G401 (cell line): ENCODE measurements at regions not wholly inside any gene's neighbourhood (a gene's known extent, or its start where the extent isn't known, plus 50 kb on each side); places are given as distances from the start of the nearest gene placed in this dataset.
A peak's percentile ranks its signal among the peaks of the same experiment; 100 is the strongest.
"Not testable (repeated sequence)": the region's sequence is repeated elsewhere in the genome, so short reads cannot be mapped to it uniquely, and the experiment has no call there.

Experiments
- DNase-seq: peaks from one replicate; pipeline ENCODE4 v3.0.0-alpha.2; 2015; ENCODE audit warnings: low spot score
- in situ Hi-C: cut with HindIII; loops from 2 replicates; pipeline ENCODE4 v1.10.0; 2016; ENCODE audit warnings: low sequenced_read_pairs, mixed read lengths

DNA sequence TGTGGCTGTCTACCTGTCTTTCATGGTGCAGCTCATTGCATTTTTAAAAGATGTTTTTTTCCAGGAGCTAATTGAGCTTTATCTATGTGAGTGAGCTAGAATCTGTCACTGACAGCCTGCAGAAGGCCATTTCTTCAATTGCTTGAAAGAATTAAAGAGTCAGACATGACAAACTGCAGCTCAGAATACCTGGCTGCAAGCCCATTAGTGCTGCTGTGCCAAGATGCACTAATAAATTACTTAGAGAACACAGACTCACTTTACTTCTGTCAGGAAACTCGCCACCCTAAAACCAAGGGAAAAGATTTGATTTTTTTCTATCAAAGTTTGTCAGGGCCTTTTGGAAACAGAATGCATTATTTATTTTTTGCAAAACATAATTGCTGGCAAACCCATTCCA is 368.3 kb downstream of the CAAP1 start:
- in situ Hi-C loops: no loop called here
- DNase-seq: peak; percentile 2

DNA sequence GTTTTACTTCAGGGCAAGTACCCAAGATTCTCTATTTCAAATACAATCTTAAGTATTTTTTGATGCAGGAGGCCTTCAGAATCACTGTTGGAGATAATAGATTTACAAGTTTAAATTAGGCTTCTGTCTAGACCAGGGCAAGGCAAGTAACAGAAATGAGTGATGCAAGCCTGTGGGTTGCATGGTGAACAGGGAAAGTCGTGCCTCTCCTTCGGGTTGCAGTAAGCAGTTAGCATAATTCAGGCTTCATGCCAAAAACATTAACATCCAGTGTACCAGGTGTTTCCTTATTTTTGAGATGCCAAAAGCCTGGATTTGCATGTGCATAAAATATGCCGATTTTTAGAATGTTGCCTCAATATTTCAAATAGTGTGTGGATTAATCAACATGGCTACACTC is 369.0 kb downstream of the CAAP1 start:
- in situ Hi-C loops: no loop called here
- no peak for DNase-seq

DNA sequence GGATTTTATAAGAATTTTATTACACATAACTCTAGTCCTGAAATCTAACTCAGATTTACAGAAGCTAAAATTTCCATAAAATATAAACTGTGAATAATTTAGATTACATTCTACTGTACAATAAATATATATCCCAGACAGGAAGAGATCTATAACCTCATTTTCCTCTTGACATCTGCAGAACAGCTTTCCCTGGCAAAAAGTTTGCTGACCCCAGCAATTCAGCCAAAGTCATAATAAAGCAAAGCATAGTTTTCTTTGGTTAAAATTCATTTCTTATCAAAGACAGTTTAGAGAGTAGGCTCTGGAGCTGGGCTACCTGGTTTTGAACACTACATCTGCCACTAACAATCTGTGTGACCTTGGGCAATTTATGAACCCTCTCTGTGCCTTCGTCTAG is 372.5 kb downstream of the CAAP1 start:
- in situ Hi-C loops: no loop called here
- DNase-seq: no peak

DNA sequence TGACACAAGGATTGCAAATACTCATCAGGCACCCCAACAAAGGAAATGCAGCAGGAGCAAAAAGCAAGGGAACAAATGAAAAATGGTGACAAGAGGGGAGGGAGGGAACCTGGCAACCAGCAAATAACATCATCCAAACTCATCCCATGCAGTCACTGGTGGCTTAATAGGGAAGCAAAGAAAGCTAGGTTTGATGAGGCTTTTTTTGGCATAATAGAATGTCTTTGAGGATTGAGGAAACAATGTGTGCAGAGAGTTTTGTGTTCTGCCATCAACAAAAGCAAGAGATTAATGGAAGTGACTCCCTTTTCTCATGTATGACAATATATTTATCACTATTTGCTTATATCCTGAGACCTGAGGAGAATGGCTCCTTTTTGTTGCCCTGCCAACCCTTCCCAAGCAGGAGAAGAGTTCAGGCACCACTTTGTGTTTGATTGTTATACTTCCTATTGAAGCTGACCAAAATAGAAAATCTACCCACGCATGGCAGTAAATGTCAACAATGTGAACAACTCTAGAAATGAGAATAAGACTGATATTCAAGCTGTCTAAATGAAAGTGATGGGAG is 375.7 kb downstream of the CAAP1 start:
- in situ Hi-C loops: no loop called here
- DNase-seq: no peak

DNA sequence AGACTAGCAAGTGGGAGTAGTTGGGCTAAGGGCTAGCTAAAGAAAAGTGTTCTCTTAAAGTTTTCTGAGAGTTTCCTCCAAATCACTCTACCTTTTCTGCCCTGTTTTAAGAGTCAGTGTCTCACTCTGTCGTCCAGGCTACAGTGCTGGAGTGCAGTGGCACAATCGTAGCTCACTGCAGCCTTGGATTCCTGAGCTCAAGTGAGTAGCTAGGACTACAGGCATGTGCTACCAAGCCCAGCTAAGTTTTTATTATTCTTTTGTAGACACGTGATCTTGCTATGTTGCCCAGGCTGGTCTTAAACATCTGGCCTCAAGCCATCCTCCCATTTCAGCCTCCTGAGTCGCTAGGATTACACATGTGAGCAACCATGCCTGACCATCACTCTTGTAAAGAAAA is 378.9 kb downstream of the CAAP1 start:
- in situ Hi-C loops: no loop called here
- DNase-seq: no peak

DNA sequence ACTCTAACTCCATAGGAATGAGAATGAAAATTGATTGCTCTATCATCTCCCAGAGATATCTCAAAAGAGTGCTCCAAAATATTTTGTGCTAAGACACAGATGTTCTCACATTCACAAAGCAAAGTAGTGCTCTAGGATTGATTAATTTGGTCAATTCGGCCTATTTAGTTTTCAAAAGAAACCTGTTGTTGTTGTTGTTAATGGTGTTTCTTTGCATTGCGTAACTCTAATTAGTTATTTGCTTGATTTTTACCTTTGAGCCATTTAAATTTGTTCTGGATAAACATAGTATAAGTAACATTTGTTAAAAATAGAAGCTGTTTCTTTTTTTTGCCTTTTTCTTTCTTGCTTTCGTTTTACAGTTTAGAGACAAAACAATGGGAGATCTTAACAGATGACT is 382.5 kb downstream of the CAAP1 start:
- no peak for DNase-seq
- in situ Hi-C loops: no loop called here

DNA sequence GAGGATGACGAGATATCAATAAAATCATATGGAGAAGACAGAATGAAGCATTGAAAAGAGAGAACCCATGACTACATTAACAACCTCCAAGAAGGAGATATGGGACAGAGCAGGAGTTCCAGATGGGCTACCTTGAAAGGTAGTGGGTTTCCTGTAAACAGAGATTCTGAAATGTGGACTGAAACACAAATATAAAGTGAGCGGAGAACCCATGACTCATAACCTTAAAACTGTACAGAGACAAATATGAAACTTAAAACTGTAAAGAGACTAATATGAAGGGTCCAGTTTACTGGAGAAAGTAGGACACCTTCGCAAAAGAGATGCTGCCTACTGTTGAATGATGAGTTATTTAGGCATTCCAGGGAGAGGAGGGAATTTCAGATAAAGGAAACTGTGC is 383.7 kb downstream of the CAAP1 start:
- no peak for DNase-seq
- in situ Hi-C loops: no loop called here

DNA sequence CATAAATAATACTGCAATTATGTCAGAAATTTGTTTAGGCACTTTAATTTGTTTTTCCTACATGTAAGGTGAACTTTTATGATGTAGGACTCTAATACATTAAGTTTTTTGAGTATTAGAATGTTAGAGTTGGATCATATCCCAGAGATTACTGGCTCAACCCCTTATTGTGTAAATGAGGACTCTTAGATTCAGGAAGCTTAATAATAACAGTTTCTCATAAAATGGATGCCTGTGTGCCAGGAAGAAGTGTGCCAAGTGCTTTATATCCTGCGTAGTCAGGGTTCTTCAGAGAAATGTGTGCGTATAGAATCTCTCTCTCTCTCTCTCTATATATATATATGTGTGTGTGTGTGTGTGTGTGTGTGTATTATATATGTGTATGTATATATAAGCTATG is 388.5 kb downstream of the CAAP1 start:
- no peak for DNase-seq
- in situ Hi-C loops: no loop called here

DNA sequence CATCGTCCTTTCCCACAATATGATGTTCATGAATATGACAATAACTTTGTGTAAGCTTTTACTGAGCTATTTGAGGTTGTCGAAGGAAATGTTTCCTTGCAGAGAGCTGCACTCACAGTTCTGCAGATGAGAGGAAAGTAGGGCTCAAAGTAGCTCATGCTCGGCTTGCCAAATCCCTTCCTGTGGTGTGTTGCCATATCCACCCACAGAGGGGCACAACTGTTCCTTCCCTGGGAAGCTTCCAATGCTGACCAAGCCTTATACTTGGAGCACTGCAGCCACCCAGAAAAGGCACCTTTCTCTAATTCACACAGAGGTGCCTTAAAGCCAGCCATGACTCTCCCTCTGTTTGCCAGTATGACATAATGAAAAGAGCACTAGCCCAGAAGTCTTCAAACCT is 390.3 kb downstream of the CAAP1 start:
- DNase-seq: peak; percentile 1
- in situ Hi-C loops: no loop called here

DNA sequence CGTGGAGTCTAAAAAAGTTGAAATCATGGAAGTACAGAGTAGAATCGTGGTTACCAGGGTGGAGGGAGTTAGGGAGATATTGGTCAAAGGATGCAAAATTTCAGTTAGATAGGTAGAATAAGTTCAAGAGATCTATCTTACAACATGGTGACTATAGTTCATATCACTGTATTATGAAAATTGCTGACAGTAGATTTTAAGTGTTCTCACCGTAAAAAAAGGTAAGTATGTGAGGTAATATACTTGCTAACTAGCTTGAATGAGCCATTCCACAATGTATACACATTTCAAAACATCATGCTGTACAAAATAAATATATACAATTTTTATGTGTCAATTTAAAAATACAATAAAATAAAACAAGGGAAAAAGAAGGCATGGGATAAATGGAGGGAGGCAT is 392.1 kb downstream of the CAAP1 start:
- in situ Hi-C loops: no loop called here
- no peak for DNase-seq

DNA sequence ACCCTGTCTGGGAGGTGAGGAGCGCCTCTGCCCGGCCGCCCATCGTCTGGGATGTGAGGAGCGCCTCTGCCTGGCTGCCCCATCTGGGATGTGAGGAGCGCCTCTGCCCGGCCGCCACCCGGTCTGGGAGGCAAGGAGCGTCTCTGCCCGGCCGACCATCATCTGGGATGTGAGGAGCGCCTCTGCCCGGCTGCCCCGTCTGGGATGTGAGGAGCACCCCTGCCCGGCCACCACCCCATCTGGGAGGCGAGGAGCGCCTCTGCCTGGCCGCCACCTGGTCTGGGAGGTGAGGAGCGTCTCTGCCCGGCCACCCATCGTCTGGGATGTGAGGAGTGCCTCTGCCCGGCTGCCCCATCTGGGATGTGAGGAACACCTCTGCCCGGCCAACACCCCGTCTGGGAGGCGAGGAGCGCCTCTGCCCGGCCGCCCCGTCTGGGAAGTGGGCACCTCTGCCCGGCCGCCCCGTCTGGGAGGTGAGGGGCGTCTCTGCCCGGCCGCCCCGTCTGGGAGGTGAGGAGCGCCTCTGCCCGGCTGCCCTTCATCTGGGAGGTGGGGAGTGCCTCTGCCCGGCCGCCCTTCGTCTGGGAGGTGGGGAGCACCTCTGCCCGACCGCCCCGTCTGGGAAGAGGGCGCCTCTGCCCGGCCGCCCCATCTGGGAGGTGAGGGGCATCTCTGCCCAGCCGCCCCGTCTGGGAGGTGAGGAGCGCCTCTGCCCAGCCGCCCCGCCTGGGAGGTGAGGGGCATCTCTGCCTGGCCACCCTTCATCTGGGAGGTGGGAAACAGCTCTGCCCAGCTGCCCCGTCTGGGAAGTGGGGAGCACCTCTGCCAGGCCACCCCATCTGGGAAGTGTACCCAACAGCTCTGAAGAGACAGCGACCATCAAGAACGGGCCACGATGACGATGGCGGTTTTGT is 399.7 kb downstream of the CAAP1 start:
- in situ Hi-C loops: not testable (repeated sequence)

DNA sequence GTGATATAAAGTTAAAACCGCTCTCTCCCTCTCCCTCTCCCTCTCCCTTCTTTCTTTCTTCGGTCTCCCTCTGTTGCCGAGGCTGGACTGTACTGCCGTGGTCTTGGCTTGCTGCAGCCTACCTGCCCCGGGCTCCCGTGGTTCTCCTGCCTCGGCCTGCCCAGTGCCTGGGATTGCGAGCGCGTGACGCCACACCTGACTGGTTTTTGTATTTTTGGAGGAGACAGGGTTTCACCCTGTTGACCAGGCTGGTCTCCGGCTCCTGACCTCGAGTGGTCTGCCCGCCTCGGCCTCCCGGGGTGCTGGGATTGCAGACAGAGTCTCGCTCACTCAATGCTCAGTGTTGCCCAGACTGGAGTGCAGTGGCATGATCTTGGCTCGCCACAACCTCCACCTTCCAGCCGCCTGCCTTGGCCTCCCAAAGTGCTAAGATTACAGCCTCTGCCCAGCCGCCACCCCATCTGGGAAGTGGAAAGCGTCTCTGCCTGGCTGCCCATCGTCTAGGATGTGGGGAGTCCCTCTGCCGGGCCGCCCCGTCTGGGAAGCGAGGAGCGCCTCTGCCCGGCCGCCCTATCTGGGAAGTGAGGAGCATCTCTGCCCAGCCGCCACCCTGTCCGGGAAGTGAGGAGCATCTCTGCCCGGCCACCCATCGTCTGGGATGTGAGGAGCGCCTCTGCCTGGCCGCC is 400.5 kb downstream of the CAAP1 start:
- in situ Hi-C loops, DNase-seq: not testable (repeated sequence)

More for the DNA sequence above, 399.7 kb downstream of the CAAP1 start:
- not testable (repeated sequence) for DNase-seq

DNA sequence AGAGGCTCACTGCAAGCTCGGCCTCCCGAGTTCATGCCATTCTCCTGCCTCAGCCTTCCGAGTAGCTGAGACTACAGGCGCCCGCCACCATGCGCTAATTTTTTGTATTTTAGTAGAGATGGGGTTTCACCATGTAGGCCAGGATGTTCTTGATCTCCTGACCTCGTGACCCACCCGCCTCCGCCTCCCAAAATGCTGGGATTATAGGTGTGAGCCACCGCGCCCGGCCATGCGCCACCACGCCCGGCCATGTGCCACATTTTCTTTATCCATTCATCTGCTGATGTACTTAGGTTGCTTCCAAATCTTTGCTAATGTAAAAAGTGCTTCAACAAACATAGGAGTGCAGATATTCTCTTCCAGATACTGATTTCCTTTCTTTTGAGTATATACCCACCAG is 408.6 kb downstream of the CAAP1 start:
- in situ Hi-C loops: no loop called here

DNA sequence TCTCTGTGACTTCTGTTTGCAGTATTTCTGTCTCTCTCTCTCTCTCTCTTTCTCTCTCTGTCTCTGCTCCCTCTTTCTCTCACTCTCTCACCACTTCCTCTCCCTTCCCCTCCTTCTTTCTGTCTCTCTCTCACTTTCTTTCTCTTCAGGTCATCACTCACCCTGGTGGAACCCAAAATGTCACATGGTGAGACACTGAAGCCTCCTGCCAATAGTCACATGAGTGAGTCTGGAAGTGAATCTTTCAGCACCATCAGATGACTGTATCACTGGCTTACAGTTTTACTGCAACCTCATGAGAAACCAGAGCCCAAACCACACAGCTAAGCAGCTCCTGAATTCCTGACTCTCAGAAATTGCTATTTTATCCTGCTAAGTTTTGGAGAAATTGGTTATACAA is 414.6 kb downstream of the CAAP1 start:
- in situ Hi-C loops: no loop called here
- DNase-seq: no peak

More for the DNA sequence above, 408.6 kb downstream of the CAAP1 start:
- DNase-seq: no peak

DNA sequence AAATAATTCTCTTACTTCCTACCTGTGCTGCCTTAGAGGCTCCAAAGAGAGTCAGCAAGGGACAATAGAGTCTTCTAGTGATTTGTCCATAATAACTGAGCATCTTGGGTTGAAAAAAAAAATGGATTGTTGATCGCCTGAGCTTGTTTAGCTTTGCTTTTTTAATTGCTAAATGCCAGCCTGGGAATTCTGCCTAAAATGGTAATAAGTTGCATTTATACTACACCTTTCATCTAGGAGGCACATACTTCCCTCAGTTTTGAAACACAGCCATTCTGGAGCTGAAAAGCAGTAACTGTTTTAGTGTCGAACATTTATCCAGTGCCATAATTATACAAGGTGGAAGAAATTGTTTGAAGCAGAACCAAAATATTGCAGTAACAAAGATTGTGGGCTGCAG is 421.3 kb downstream of the CAAP1 start:
- DNase-seq: no peak
- in situ Hi-C loops: no loop called here

DNA sequence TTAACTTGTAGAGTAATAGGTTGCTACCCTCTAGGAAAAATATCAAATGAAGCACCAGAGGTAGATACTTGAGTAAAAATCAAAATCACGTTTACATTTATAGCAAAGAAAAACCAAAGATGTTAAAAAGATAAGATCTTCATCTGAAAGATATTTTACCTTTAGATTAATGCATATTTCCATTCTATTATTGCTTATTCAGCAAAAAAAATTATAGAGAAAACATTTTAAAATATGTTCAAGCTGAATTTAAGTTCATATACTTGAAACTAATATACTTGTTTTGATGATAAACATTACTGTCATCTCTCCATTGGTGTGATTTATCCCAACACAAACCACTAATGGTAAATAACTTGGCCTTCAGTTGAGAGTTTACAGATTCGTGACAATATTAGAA is 422.3 kb downstream of the CAAP1 start:
- no peak for DNase-seq
- in situ Hi-C loops: no loop called here

DNA sequence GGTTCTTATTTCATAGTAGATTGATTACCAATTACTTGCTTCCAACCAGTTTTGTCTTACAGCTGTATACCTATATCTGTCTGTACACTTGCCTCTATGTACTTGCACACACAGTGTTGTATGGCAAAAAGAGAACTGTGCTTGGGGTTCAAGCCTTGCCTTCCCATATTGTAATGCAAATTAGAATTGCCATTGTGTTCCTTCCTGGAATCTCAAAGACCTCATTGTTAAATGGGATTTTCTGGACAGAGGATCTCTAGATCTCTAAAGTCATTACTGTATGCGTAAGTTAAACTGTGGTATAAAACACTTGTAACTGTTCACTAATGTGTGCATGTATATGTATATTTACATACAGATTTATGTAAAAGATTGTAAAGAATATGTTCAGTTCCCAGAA is 428.8 kb downstream of the CAAP1 start:
- in situ Hi-C loops: no loop called here
- DNase-seq: no peak

DNA sequence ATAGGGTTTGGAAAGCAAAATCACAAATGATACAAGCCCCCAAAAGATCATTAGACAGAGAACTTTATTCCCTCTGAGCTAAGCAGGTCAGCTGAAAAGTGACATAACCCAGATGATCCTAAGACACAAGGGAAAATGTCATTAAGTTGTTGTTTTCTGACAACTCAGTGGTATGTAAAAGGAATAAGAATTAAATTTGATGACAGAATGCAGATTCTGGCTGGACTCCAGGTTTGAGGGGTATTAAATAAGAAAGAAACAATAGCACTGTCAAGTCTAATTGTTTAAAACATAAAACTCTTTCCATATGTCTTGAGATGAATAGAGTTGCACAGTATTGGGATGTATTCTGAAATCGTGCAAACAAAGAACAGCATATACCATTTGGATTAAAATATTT is 429.9 kb downstream of the CAAP1 start:
- in situ Hi-C loops: no loop called here

DNA sequence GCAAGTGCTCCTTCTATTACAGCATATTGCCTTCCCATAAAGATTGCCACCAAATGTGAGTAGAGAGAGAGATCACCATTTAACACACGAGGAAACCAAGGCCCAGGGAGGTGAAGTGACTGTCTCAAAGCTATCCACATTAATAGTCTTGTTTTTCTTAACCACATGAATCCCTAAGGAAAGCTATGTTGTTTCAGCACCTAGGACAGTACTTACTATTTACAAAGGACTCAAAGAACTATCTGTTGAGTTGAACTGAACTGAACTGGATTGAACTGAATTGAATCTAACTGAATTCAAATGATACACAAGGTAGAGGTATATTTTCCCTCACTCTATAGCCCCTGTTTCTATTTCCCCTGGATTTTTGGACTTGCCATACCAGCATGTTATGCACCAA is 430.4 kb downstream of the CAAP1 start:
- DNase-seq: no peak

More for the DNA sequence above, 429.9 kb downstream of the CAAP1 start:
- DNase-seq: no peak

DNA sequence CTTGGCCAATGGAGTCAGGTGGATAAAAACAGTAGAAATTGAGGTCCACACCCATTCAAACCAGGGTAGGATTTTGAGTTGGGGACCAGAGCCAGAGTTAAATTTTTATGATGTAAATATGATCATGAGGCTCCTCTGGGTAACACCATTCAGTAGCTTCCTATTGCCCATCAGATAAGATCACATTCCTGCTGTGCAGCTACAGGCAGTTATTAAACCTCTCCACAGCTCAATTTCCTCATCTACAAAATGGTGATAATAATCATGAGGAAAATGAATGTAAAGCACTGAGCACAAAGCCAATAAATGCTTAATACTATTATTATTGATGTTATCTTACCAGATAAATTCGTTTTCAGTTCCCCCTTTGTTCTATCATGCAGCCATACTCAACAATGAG is 432.0 kb downstream of the CAAP1 start:
- in situ Hi-C loops: no loop called here
- DNase-seq: no peak

More for the DNA sequence above, 430.4 kb downstream of the CAAP1 start:
- in situ Hi-C loops: no loop called here
